ENCODE measurements at regions not wholly inside any gene's neighbourhood (a gene's known extent, or its start where the extent isn't known, plus 50 kb on each side); places are given as distances from the start of the nearest gene placed in this dataset.
"Not testable (repeated sequence)": the region's sequence is repeated elsewhere in the genome, so short reads cannot be mapped to it uniquely, and the experiment has no call there.

DNA sequence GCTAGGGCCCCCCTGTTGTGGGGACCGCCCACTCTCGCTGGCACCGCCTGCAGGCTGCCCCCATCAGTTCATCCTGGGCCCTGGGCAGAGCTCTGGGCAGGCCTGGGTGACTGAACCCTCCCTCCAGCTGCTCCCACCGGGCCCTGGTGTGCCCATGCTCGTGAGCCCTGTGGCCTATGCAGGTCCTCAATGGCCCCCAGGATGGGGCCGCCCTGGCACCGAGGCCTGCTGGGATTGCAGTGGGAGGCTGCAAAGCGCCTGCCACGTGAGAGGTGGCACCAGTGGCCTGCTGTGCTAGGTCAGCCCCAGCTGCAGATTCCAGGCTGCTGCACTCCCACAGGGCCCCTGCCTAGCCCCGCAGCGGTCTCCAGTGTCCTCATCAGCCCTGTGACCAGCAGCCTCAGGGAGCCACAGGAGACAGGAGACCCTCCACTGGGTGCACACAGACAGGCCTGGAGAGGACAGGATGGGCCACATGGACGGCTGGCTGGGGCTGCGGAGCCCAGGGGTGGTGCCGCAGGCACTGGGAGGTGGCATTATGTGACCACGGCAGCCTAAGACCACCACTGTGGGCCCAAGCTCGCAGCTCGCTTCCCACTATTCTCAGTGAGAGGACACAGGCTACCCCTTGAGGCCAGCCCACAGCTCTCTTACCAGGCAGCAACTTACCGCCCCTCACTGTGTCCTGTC is 199.4 kb downstream of the BCR start:
- not testable (repeated sequence) for DNase-seq (ENCODE audit: low spot score)

DNA sequence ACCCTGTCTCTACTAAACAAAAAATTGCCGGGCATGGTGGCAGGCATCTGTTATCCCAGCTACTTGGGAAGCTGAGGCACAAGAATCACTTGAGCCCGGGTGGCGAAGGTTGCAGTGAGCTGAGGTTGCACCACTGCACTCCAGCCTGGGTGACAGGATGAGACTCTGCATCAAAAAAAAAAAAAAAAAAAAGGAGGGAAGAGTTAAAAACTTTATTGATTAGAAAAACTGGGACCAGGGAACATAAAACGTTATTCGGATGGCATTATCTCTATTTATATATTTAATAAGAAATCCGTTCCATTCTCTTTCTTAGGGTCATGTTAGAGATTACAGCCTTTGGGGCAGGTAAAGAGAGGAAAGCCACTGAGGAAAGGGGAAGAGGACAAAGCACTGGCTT is 197.5 kb downstream of the BCR start:
- DNase-seq (ENCODE audit: low spot score), result no peak

DNA sequence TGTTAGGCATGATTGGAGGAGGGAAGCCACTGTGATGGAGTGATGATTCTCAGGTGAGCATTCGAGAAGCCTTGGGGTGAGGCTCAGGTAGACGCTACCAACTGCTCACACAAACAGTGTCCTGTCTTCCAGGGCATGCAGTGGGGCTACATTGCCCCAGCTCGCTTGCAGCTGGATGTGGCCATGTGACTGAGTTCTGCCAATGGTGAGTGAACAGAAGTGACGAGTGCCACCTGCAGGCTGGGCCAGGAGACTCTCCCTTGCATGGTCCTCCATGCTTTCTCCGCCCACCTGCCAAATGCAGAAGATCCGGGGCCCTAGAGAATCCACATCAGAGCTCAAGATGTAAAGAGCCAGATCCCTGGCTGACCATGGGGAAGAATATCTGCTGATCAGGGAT is 195.9 kb downstream of the BCR start:
- DNase-seq (ENCODE audit: low spot score), result no peak

DNA sequence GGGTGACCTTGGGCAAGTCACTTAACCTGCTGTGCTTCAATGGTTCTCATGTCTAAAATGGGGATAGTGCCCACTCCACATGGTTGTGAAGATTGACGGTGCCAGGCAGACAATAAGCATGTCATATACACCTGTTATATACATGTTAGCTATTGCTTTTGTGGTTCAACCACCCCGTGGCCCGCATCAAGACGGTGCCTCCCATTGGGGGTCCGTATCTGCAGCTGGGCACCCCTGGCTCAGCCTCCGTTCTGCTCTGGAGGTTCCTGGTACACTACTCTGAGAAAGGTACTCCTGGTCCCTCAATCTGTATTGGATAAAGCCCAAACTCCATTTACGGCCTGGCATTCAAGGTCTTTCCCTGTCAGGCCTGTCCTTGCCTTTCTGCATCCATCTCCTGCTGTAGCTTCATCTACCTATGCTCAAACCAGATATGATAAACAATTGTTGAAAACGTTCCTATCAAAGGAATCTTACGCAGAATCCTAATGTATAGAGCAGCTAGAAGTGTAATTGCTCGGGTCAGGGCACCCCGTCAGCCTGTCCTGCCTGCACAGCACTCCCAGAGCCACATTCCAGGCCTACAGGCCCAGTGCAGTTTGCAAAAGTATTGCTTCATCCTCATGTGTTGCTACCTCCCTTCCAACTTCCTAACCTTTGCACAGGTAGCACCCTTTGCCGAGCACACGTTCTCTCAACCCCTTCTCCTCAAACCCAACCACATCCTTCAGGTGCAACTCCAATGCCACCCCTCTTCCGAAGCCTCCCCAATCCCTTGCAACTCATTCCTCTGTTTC is 194.9 kb downstream of the BCR start:
- no peak for DNase-seq (ENCODE audit: low spot score)

DNA sequence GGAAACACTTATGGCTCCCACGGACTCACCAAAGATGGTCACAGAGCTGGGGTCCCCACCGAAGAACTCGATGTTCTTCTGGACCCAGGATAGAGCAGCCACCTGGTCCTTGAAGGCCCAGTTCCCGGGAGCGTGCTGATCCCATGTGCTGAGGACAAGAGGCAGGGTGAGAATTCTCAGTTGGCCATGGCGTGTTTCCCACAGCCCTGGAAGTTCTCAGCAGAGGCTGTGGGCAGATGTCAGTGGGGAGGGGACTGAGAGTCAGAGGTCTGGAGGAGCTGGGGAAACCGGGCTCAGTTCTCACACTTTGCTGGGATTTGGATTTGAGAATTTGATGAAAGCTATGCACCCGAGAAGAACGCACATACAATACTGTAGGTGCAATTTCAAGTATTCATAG is 193.3 kb downstream of the BCR start:
- DNase-seq (ENCODE audit: low spot score), result no peak

DNA sequence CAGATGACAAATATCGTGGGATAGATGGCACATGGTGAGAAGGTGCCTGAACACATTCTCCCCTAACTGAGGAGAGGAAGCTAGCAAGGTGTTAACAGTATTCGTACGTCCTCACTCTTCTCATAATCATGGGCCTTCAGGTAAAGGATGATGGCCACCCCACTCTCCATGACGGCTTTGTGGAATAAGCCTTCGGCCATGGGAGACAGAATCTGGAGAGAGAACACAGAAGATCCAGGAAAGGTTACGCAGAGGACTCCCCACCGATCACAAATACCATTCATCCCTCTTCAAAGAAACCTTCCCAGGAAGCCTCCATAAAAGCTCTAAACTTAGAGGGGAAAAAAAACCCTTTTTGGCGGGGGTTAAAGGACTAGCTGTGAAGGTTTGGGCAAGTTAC is 189.9 kb downstream of the BCR start:
- DNase-seq (ENCODE audit: low spot score), result no peak

DNA sequence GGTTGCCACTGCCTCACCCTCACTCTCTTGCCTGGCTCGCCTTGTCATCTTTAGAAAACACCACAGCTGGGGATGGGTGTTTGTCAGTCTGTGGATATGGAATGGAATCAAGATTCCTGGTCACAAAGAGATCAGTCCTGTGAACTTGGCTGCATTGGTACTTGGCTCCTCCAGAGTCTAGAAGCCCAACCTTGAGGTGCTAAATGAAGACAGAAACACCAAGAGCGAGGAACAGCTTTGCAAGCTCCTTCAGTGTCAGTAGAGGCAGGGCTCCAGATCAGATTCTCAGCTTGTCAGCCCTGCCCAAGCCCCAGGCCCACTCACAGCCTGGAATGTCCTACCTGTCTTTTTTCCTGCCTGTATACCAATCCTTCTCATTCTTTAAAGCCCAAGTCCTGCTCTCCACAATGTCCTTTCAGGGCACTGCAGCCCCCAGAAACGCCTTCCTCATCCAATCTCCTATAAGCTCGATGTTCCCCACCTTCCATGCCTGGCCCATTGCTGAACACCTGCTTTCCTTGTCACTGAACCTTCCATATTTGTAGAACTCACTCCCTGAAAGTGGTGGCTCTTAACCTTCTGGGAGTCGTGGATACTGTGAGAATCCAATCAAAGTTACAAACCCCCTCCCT is 188.9 kb downstream of the BCR start:
- no peak for DNase-seq (ENCODE audit: low spot score)
